ENCODE measurements at regions not wholly inside any gene's neighbourhood (a gene's known extent, or its start where the extent isn't known, plus 50 kb on each side); places are given as distances from the start of the nearest gene placed in this dataset.
"Not testable (repeated sequence)": the region's sequence is repeated elsewhere in the genome, so short reads cannot be mapped to it uniquely, and the experiment has no call there.

DNA sequence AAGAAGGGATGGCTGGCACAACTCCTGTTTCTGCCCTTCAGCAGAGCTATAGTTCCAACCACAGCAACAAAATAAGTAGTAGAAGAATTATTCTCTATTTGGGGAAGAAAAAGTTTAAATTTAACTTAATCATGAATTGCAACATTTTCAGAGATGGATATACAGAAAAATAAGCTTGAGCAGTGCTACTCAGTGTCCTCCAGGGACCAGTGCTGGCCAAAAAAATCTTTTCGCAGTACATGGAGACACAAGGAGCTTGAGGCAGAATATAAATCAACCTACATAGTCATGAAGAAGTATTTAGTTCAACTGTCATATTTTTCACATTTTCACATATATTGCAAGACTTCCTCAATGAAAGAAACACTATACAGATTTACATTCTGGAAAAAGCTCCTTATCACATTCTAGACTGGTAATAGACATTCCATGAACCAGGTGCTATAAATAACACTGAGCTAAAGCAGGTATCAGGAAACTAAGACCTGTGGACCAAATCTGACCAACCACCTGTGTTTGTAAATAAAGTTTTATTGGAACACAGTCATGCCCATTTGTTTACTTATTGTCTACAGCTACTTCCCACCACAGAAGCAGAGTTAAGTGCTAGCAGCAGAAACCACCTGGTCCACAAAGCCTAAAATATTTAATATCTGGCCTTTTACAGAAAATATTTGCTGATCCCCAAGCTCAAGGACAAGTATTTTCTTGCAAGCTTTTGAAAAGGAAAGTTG lies 101.9 kb downstream of the RGS21 start:
- no peak for DNase-seq

DNA sequence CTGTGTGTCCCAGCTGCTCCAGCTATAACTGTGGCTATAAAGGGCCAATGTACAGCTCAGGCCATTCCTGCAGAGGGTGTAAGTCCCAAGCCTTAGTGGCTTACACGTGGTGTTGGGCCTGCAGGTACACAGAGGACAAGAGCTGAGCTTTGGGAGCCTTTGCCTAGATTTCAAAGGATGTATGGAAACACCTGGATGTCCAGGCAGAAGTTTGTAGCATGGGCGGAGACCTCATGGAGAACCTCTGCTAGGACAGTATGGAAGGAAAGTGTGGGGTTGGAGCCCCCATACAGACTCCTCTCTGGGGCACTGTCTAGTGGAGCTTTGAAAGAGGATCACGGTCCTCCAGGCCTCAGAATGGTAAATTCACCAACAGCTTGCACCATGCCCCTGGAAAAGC lies 113.9 kb downstream of the RGS21 start:
- DNase-seq, result no peak

GRCh38 chr1:192435704-192436103 lies 118.9 kb downstream of the RGS21 start:
- no peak for DNase-seq

- DNase-seq, result no peak
Measured at GRCh38 chr1:192436441-192437078, 119.8 kb downstream of the RGS21 start.

DNA sequence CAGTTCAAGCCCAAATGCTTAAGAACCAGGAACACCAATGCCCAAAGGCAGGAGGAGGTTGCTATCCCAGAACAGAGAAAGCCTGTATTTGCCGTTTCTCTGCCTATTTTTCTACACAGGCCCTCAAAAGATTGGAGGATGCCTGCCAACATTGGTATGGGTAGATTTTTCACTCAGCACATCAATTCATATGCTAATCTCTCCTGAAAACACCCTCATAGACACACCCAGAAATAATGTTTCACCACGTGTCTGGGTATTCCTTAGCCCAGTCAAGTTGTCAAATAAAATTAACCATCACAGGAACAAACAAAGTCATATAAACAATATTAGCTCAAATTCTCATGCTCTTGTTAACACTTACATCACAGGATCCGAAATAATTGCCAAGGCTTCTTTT lies 121.9 kb downstream of the RGS21 start:
- no peak for DNase-seq

- no peak for DNase-seq
Measured at GRCh38 chr1:192439373-192440025, 122.7 kb downstream of the RGS21 start.

DNA sequence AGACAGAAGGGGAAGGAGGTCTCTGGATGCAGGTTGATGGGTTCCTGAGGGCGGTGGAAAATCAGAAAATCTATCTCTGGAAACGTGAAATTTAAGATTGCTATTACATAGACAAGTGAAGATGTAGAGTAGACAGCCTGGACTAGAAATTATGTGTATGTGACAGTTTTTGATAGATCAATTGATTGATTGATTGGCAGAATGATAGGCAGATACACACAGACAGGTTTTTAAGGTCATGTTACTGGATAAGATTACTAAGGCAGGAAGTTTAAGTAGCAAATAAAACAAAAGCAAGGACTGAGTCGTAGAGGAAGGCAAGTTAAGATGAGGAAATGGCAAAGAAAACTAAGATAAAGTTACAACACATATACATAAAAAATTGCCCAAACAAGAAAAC lies 124.7 kb downstream of the RGS21 start:
- no peak for DNase-seq

- DNase-seq, result no peak
Measured at GRCh38 chr1:192442736-192443135, 125.9 kb downstream of the RGS21 start.

GRCh38 chr1:192443616-192444015 lies 126.8 kb downstream of the RGS21 start:
- DNase-seq, result no peak

DNA sequence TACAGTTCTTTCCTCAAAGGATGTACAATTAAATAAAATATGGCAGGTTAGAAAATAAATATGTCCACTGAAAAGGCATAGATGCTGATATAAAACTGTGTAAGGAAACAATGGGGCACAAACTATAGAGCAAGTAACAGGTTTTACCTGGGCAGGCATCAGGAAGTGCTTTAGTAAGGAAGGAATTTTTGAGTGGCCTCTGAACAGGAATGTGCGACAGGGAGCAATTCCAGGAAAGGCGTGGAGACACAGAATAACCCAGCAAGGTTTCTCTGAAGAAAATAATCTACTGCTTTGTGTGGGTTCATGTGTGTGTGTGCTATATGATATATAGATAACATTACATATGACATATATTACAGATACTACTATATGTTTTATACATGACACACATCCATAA lies 128.4 kb downstream of the RGS21 start:
- DNase-seq, result peak; percentile 39

GRCh38 chr1:192445839-192446489 lies 129.2 kb downstream of the RGS21 start:
- peak; percentile 72 for DNase-seq

DNA sequence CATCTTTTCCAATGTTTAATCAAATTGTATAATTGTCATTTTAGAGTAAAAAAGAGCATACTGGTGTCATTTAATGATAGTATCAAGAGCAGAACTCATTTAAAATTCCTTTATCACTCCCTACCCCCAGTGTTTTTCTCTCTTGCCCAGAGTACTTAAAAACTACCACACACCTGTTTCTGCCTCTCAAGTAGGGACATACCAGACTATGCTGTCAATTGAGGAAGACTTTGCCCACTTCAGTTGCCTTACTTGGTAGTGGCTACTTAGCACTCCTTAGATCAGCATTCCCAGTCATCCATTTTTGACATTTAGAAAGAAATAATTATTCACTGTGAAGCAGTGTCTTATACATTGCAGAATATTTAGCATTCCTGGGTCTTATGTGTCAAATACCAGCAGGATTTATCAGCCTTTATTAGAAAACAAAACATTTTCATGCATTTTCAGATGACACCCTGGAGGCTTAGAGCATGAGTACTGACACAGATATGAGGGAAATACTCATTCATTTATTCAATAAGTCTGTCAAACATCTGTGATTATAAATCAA lies 127.5 kb upstream of the RGS1 start:
- no peak for DNase-seq

- DNase-seq, result no peak
Measured at GRCh38 chr1:192453360-192453992, 122.1 kb upstream of the RGS1 start.

GRCh38 chr1:192459467-192459866 lies 116.1 kb upstream of the RGS1 start:
- no peak for DNase-seq

DNA sequence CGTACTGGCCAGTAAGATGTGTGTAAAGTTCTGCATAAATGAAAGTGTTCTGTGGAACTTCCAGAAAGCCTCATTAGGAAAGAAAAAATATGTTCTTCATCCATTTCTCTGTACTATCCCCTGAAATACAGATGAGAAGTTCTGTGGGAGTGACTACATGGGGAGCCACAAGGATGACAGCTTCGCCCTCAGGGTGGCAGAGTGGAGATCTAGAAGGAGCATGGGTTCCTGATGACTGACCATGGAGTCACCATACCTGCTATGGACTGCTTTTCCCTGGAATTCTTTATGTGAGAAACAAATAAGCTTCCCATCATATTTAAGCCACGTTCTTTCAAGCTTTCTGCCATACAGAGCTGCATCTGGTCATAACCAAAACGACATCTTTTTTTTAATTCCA lies 113.9 kb upstream of the RGS1 start:
- DNase-seq, result no peak

DNA sequence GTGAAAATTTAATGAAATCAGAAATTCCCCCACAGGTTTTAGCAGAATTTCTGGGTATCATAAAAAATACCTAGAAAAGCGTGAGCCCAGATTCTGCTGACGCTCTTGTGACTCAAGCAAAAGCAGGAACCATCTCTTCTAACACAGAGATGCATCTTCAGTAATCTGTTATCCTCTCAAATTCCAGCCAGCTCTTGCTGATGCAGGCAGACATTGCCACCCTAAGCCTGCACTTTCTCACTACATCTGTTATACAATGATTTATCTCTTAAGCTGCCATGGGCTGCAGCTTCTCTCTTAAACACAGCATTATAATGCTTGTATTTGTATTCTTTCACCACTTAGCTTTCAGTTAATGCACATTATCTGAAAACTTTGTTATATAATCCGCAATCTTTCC lies 113.0 kb upstream of the RGS1 start:
- no peak for DNase-seq

DNA sequence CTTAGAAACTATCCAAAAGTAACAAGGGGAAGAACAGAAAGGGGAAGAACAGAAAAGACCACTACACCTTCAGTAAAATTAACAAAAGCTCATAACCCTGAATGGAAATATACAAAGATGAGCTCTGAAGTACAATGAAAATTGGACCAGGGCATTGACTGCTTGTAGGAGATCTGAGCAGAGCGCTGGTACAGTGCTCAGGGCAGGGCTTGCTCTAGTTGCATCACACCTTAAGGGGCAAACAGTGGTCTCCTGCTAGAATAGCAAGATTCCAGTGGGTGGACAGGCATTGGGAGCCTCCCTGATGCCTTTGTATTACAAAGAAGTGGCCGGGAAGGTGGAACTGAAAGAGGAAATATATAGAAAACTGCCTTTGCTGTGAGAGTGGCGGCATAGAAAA lies 111.9 kb upstream of the RGS1 start:
- no peak for DNase-seq

DNA sequence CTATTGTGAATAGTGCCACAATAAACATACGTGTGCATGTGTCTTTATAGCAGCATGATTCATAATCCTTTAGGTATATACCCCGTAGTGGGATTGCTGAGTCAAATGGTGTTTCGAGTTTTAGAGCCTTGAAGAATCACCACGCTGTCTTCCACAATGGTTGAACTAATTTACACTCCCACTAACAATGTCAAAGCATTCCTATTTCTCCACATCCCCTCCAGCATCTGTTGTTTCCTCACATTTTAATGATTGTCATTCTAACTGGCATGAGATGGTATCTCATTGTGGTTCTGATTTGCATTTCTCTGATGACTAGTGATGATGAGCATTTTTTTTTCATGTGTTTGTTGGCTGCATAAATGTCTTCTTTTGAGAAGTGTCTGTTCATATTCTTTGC lies 110.4 kb upstream of the RGS1 start:
- DNase-seq, result not testable (repeated sequence)

DNA sequence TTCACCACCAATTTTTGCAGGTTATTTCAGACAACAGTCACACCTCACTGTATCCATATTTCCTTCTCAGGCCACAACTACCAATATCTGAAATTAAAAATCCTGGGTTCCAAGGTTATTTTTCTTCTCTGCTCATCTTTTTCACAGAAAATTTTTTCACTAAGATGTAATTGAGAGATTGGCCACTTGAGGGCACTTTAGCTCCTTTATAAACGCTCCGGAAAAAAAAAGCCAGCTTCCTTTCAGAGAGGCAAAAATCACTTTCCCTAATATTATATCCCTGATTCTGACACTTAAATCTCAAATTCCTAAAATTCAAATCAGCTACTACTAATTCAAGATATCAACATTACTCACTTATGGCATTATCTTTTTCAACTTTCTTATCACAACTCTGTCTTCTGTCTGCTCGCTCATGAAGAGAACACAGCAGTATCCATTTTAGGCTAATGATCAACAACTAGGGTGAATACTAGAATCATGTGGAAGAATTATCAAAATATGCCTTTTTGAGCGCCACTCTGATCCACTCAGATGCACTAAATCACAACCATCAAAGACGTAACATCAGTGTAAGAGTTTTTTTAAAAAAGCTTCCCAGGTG lies 101.4 kb upstream of the RGS1 start:
- DNase-seq, result peak; percentile 56

DNA sequence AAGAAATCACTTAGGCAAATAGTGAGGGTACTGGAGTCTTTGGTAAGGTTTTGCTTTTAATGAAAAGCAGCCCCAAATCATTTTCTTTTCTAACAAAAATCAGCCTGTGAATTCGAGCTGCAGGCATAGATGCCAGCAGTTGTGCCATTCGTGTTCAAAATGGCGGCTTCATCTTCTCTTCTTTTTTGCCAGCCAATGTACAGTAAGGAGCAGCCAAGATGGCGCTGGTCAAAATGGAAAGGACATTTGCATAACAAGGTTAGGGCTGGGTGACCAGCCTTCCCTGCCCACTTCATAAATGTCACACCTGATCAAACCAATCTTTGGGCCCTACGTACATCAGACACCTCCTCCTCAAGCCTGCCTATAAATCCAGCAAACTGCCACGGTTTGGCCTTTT lies 100.2 kb upstream of the RGS1 start:
- DNase-seq, result no peak

DNA sequence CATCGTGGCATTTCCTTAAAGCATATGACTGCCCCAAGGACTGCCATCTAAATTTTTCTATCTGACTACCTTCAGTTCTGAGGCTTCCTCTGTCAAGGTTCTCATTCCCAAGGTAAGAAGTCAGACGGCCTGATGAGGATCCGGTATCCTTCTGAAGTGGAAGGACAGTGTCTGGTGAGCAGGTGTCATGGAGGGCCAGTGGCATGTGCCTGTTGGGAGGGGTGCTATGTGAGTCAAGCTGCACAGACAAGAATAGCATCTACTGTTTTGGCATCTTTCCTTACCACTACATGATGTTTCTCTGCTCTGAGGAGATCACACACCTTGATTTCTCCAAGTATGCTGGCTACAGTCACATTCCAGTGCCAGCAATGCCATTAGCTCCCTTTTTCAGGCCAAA lies 99.6 kb upstream of the RGS1 start:
- DNase-seq, result no peak

DNA sequence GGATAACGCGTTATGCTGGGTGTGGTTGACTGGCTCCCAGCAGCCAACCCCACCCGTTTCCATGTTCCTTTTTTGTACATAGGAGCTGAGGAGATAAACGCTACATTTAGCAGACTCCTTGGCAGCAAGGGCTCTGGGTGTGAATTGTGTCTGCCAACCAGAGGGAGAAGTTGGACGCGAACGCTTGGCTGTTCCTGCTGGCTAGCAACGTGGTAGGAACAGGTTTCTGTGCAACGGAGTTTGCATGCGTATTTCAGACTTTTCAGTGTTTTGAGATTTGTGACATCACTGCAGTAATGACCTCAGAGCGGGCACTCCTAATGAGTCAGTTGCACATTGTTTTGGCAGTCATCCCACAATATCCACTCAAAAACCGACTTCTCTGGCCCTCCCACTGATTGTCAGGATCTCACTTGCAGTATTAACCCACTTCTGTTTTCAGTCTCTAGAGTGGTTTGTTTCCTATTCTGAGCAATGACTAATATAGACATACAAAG lies 98.7 kb upstream of the RGS1 start:
- no peak for DNase-seq
